Mesendoderm (in vitro differentiated cells): ENCODE measurements at regions not wholly inside any gene's neighbourhood (a gene's known extent, or its start where the extent isn't known, plus 50 kb on each side); places are given as distances from the start of the nearest gene placed in this dataset.

Experiments
- DNase-seq: peaks from one replicate; pipeline ENCODE4 v3.0.0; 2013
- H2AK5ac ChIP-seq: 2 replicates; pipeline ENCODE4 v1.6.1; 2013; ENCODE audit warnings: low read length, inconsistent platforms
- H2BK120ac ChIP-seq: 2 replicates; pipeline ENCODE4 v1.6.1; 2013; ENCODE audit warnings: low read depth, mild to moderate bottlenecking, low read length, moderate library complexity, mixed read lengths
- H2BK15ac ChIP-seq: replicated peaks from 2 replicates; pipeline ENCODE4 v1.6.1; 2013; ENCODE audit warnings: low read depth, mild to moderate bottlenecking, moderate library complexity
- H2BK5ac ChIP-seq: 2 replicates; pipeline ENCODE4 v1.6.1; 2013; ENCODE audit warnings: low read length, inconsistent platforms
- H3K18ac ChIP-seq: 2 replicates; pipeline ENCODE4 v1.6.1; 2013; ENCODE audit warnings: mild to moderate bottlenecking, low read length, mixed read lengths
- H3K23ac ChIP-seq: one replicate; pipeline ENCODE4 v1.6.1; 2013; ENCODE audit warnings: low read length
- H3K27ac ChIP-seq: 2 replicates; pipeline ENCODE4 v1.5.1; 2013; ENCODE audit warnings: low read depth, mild to moderate bottlenecking, inconsistent platforms, low read length, moderate library complexity
- H3K27me3 ChIP-seq: 2 replicates; pipeline ENCODE4 v1.6.1; 2013; ENCODE audit warnings: low read length, control low read depth, mild to moderate bottlenecking, inconsistent platforms; ENCODE audit not compliant: insufficient read depth, poor library complexity
- H3K36me3 ChIP-seq: 2 replicates; pipeline ENCODE4 v1.6.1; 2013; ENCODE audit warnings: low read length, inconsistent platforms; ENCODE audit not compliant: control insufficient read depth, insufficient read depth
- H3K4ac ChIP-seq: one replicate; pipeline ENCODE4 v1.6.1; 2013; ENCODE audit warnings: low read depth, mild to moderate bottlenecking, low read length, moderate library complexity
- H3K4me1 ChIP-seq: 2 replicates; pipeline ENCODE4 v1.6.1; 2013; ENCODE audit warnings: low read depth, low read length, inconsistent platforms; ENCODE audit not compliant: control insufficient read depth
- H3K4me2 ChIP-seq: 2 replicates; pipeline ENCODE4 v1.6.1; 2013; ENCODE audit warnings: low read length
- H3K4me3 ChIP-seq: 2 replicates; pipeline ENCODE4 v1.5.1; 2013; ENCODE audit warnings: mild to moderate bottlenecking, low read length
- H3K56ac ChIP-seq: one replicate; pipeline ENCODE4 v1.6.1; 2013; ENCODE audit warnings: low read length
- H3K79me1 ChIP-seq: 2 replicates; pipeline ENCODE4 v1.6.1; 2013; ENCODE audit warnings: low read length, inconsistent platforms
- H3K79me2 ChIP-seq: 2 replicates; pipeline ENCODE4 v1.6.1; 2013; ENCODE audit warnings: mild to moderate bottlenecking, low read length; ENCODE audit not compliant: control insufficient read depth, insufficient read depth
- H3K9ac ChIP-seq: 2 replicates; pipeline ENCODE4 v1.6.1; 2013; ENCODE audit warnings: low read length, inconsistent platforms
- H4K5ac ChIP-seq: one replicate; pipeline ENCODE4 v1.6.1; 2013; ENCODE audit warnings: low read length
- H4K8ac ChIP-seq: one replicate; pipeline ENCODE4 v1.6.1; 2013; ENCODE audit warnings: low read depth, mild to moderate bottlenecking, control low read depth, low read length, moderate library complexity
- WGBS: extraction: QIAGEN DNeasy Blood & Tissue Kit; methylation state at CpG from one replicate; pipeline ENCODE4 v1.1.7; 2013; ENCODE audit warnings: low lambda C conversion rate, missing lambda C conversion rate; ENCODE audit not compliant: insufficient coverage; ENCODE audit errors: extremely low coverage; 5-methylcytosine and 5-hydroxymethylcytosine counted together

GRCh38 chr17:53118948-53119347 lies 703.8 kb upstream of the KIF2B start:
- Histone ChIP-seq H3K56ac (no peak overlapping the region), H3K4me3 (no peak overlapping the region), H3K23ac (no peak overlapping the region), H3K9ac (no peak overlapping the region), H3K18ac (no peak overlapping the region), H3K79me1 (no peaks in the 10 kb centered on the region), H2BK120ac (no peak overlapping the region), H3K27ac (no peak overlapping the region), H3K27me3 (no peaks in the 10 kb centered on the region), H4K8ac (no peak overlapping the region), H3K79me2 (no peaks in the 10 kb centered on the region), H2BK15ac (no peak overlapping the region), H3K4me1 (no peaks in the 10 kb centered on the region), H3K4ac (no peak overlapping the region), H4K5ac (no peak overlapping the region), H2AK5ac (no peak overlapping the region), H3K36me3 (no peaks in the 10 kb centered on the region), H3K4me2 (no peak overlapping the region), H2BK5ac (no peak overlapping the region)
- DNase-seq = no peak
- no CpG with 5 or more reads among the region's 2 CpGs for WGBS

- Histone ChIP-seq H3K79me1 (no peaks in the 10 kb centered on the region), H4K5ac (no peak overlapping the region), H3K4ac (no peak overlapping the region), H3K23ac (no peak overlapping the region), H3K4me1 (no peaks in the 10 kb centered on the region), H3K9ac (no peak overlapping the region), H3K4me3 (no peak overlapping the region), H3K4me2 (no peak overlapping the region), H3K18ac (no peak overlapping the region), H3K27me3 (no peaks in the 10 kb centered on the region), H3K79me2 (no peaks in the 10 kb centered on the region), H3K27ac (no peak overlapping the region), H4K8ac (no peak overlapping the region), H2BK120ac (no peak overlapping the region), H3K56ac (no peak overlapping the region), H3K36me3 (no peaks in the 10 kb centered on the region), H2BK5ac (no peak overlapping the region), H2AK5ac (no peak overlapping the region), H2BK15ac (no peak overlapping the region)
- DNase-seq = no peak
Observed at GRCh38 chr17:53106886-53107285, 715.8 kb upstream of the KIF2B start.

GRCh38 chr17:53101706-53102105 lies 721.0 kb upstream of the KIF2B start:
- Histone ChIP-seq H4K5ac (no peak overlapping the region), H2BK15ac (no peak overlapping the region), H3K79me1 (no peaks in the 10 kb centered on the region), H2AK5ac (no peak overlapping the region), H3K18ac (no peak overlapping the region), H3K4me3 (no peak overlapping the region), H3K4me1 (no peaks in the 10 kb centered on the region), H2BK120ac (no peak overlapping the region), H3K9ac (no peak overlapping the region), H3K56ac (no peak overlapping the region), H3K4ac (no peak overlapping the region), H3K23ac (no peak overlapping the region), H3K27me3 (no peaks in the 10 kb centered on the region), H3K4me2 (no peak overlapping the region), H3K27ac (no peak overlapping the region), H4K8ac (no peak overlapping the region), H3K36me3 (no peaks in the 10 kb centered on the region), H3K79me2 (no peaks in the 10 kb centered on the region), H2BK5ac (no peak overlapping the region)
- DNase-seq = no peak
- no CpG with 5 or more reads among the region's 2 CpGs for WGBS

GRCh38 chr17:53100126-53100525 lies 722.6 kb upstream of the KIF2B start:
- Histone ChIP-seq H3K4me1 (no peaks in the 10 kb centered on the region), H3K4ac (no peak overlapping the region), H2BK5ac (no peak overlapping the region), H3K79me1 (no peaks in the 10 kb centered on the region), H4K5ac (no peak overlapping the region), H3K23ac (no peak overlapping the region), H3K18ac (no peak overlapping the region), H3K36me3 (no peaks in the 10 kb centered on the region), H3K56ac (no peak overlapping the region), H3K27ac (no peak overlapping the region), H3K9ac (no peak overlapping the region), H3K79me2 (no peaks in the 10 kb centered on the region), H2BK15ac (no peak overlapping the region), H3K27me3 (no peaks in the 10 kb centered on the region), H2BK120ac (no peak overlapping the region), H2AK5ac (no peak overlapping the region), H3K4me3 (no peak overlapping the region), H4K8ac (no peak overlapping the region), H3K4me2 (no peak overlapping the region)
- WGBS = no CpG with 5 or more reads among the region's 3 CpGs
- DNase-seq = no peak

GRCh38 chr17:53093391-53093790 lies 729.3 kb upstream of the KIF2B start:
- Histone ChIP-seq H3K9ac (no peak overlapping the region), H3K79me2 (no peaks in the 10 kb centered on the region), H4K5ac (no peak overlapping the region), H2BK5ac (no peak overlapping the region), H3K56ac (no peak overlapping the region), H2BK120ac (no peak overlapping the region), H3K4me2 (no peak overlapping the region), H3K79me1 (no peaks in the 10 kb centered on the region), H3K4me1 (no peaks in the 10 kb centered on the region), H3K23ac (no peak overlapping the region), H3K36me3 (no peaks in the 10 kb centered on the region), H3K18ac (no peak overlapping the region), H3K4ac (no peak overlapping the region), H3K4me3 (no peak overlapping the region), H2AK5ac (no peak overlapping the region), H4K8ac (no peak overlapping the region), H3K27me3 (no peaks in the 10 kb centered on the region), H3K27ac (no peak overlapping the region), H2BK15ac (no peak overlapping the region)
- no peak for DNase-seq
- no CpG with 5 or more reads among the region's 1 CpG for WGBS

GRCh38 chr17:53092072-53092471 lies 730.7 kb upstream of the KIF2B start:
- Histone ChIP-seq H3K27me3 (no peaks in the 10 kb centered on the region), H2BK5ac (no peak overlapping the region), H3K36me3 (no peaks in the 10 kb centered on the region), H3K79me1 (no peaks in the 10 kb centered on the region), H4K8ac (no peak overlapping the region), H2BK15ac (no peak overlapping the region), H3K4me2 (no peak overlapping the region), H3K4me1 (no peaks in the 10 kb centered on the region), H3K9ac (no peak overlapping the region), H3K79me2 (no peaks in the 10 kb centered on the region), H3K56ac (no peak overlapping the region), H3K23ac (no peak overlapping the region), H2BK120ac (no peak overlapping the region), H3K4me3 (no peak overlapping the region), H3K4ac (no peak overlapping the region), H3K27ac (no peak overlapping the region), H4K5ac (no peak overlapping the region), H2AK5ac (no peak overlapping the region), H3K18ac (no peak overlapping the region)
- no CpG with 5 or more reads among the region's 2 CpGs for WGBS
- no peak for DNase-seq
